Islet of Langerhans (tissue), 1 donor: ENCODE measurements at regions not wholly inside any gene's neighbourhood (a gene's known extent, or its start where the extent isn't known, plus 50 kb on each side); places are given as distances from the start of the nearest gene placed in this dataset.
"Not testable (repeated sequence)": the region's sequence is repeated elsewhere in the genome, so short reads cannot be mapped to it uniquely, and the experiment has no call there.

ENCODE experiments used
- FAIRE-seq: peaks from one replicate; lab custom pipeline; 2011; peaks lifted over from hg19 to GRCh38; lab: Jason Lieb, UNC

GRCh38 chr7:65749039-65749438 lies 123.8 kb upstream of the VKORC1L1 start:
- FAIRE-seq: no peak

DNA sequence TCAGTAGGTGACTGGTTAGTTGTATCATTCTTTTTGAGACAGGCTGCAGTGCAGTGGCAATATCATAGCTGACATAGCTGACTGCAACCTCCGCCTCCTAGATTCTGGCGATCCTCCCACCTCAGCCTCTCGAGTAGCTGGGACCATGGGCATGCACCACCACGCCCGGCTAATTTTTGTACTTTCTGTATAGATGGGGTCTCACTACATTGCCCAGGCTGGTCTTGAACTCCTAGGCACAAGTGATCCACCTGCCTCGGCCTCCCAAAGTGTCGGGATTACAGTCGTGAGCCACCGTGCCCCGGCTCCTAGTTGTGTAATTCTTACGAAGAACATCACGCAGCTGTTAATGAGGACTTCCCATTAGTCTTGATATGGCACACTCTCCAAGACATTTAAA lies 123.4 kb upstream of the VKORC1L1 start:
- no peak for FAIRE-seq

DNA sequence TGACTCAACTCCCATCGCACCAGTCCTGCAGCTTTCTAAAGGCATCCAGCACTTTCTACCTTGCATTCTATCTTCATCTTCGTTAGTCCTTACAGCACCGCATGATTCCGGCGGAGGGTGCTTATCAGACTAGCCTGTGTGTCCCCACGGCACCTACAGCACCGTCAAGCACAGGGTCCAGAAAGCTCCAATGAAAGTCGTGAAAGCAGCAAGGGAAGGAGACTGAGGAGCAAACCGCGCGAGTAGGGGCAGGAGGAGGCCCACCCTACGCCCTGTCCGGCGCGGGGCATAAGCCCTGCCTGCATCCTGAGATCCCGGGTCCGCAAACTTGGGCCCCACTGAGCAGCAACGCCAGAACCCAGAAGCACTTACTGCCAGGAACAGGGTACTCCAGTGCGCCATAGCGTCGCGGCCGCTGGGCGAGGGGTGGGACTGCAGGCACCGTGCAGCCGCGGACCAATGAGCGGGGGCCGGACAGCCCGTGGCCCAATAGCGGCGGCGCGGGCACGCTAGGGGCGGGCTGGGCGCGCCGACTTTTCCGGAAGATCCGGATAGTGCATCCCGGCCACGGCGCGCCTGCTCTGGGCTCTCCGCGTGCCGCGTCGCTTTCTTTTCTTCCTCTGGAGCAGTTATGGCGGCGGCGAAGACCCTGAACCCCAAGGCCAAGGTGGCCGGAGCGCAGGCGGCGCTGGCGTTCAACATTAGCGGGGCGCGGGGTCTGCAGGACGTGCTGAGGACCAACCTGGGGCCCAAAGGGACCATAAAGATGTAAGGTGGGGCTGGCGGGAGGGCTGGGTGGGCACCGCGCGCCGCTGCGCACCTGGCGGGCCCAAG lies 122.1 kb upstream of the VKORC1L1 start:
- no peak for FAIRE-seq

GRCh38 chr7:65754070-65754469 lies 118.8 kb upstream of the VKORC1L1 start:
- FAIRE-seq: not testable (repeated sequence)

GRCh38 chr7:65758991-65759390 lies 113.9 kb upstream of the VKORC1L1 start:
- not testable (repeated sequence) for FAIRE-seq

DNA sequence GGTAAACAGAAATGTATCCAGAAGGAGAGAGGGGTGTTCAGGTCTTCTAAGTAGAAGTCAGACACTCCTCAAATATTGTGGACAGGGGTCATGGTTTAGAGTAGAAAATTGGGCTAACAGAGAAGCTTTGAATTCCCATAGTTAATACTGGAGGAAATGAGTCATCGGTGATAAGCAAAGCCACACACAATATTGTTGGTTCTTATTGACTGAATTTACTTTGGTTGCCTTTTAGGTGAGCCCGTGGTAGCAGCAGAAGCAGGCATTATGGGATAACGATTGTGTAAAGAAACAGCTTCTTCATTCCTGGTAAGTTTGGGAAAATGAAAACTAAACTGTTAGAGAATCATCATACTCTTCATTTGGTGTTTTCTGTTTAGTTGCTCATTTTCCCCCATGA lies 110.2 kb upstream of the VKORC1L1 start:
- FAIRE-seq: not testable (repeated sequence)

DNA sequence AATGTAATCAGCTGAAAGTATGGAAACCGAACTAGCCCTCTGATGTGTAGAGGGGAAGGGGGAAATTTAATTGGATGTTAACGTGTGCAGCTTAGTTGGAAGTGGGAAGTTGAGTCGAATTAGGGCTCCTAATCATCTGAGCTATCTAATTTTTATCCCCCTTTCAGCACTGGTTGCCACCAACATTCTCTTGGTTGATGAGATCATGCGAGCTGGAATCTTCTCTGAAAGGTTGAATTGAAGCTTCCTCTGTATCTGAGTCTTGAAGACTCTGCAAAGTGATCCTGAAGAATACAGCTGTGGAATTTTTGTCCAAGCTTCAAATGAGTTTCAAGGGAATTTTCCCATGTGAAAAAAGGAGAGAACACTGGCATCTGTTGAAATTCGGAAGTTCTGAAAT lies 109.8 kb upstream of the VKORC1L1 start:
- not testable (repeated sequence) for FAIRE-seq

DNA sequence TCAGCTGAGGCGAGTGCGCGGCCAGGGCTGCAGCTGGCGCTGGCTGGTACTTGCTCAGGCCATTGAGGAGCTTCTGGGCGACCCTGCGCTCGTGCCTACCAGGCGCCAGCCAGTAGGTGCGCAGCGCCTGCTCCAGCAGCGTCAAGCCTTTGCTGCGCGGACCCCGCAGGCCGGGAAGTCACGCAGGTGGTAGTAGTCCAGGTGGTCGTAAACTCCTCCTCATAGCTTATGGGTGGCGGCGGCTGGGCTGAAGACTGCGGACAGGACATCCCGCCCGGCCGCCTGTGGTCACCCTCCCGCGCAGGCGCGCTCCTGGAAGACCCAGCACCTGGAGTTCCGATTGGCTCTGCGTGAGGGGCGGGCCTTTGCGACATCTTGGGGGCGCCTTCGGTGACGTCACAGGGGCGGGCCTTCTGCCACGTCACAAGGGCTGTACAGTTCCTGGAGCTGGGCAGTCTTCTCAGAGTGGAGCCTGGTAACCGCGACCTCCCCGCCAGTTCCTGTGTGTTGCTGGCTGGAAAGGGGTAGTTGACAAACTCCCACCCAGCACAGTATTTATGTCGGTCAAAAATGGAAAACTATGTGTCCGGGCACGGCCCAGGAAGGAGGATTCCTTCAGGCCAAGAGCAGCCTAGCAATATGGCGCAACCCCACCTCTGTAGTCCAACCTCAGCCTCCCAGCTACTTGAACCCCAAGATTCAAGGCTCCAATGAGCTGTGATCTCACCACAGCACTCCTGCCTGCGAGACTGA lies 102.2 kb upstream of the VKORC1L1 start:
- not testable (repeated sequence) for FAIRE-seq

- FAIRE-seq: not testable (repeated sequence)
Observed at GRCh38 chr7:65771226-65771569, 101.7 kb upstream of the VKORC1L1 start.

- not testable (repeated sequence) for FAIRE-seq
Observed at GRCh38 chr7:65776677-65777076, 96.2 kb upstream of the VKORC1L1 start.

- FAIRE-seq: not testable (repeated sequence)
Observed at GRCh38 chr7:65789943-65790342, 82.9 kb upstream of the VKORC1L1 start.

DNA sequence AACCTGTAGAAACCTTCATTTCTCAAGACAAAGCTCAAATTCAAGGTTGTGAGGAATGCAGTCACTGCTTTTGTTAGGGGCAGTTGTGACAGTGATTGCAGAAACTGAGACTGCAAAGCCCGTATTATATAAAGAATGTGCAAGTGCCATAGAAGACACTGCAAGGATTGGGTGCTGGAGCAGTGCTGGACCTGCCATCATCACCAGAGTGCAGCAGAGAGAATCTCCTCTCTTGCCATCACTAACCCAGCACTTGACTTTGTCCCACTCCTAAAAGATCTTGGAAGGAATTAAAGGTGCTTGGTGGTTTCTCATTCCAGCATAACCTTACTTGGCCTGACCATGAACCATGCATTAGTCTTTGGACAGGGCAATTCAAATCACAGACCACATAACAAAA lies 81.1 kb upstream of the VKORC1L1 start:
- FAIRE-seq: not testable (repeated sequence)

DNA sequence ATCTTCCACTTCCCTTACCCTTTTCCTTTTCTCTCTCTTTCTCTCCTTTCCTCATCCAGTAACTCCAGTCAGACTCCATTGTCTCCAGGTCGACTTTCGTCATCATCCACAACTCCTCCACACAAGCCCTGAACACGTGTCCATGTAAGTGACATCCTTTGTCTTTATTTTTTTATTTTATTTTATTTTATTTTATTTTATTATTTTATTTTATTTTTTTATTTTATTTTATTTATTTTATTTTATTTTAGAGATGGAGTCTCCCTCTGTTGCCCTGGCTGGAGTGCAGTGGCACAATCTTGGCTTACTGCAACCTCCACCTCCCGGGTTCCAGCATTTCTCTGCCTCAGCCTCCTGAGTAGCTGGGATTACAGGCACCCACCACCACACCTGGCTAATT lies 80.1 kb upstream of the VKORC1L1 start:
- FAIRE-seq: not testable (repeated sequence)

DNA sequence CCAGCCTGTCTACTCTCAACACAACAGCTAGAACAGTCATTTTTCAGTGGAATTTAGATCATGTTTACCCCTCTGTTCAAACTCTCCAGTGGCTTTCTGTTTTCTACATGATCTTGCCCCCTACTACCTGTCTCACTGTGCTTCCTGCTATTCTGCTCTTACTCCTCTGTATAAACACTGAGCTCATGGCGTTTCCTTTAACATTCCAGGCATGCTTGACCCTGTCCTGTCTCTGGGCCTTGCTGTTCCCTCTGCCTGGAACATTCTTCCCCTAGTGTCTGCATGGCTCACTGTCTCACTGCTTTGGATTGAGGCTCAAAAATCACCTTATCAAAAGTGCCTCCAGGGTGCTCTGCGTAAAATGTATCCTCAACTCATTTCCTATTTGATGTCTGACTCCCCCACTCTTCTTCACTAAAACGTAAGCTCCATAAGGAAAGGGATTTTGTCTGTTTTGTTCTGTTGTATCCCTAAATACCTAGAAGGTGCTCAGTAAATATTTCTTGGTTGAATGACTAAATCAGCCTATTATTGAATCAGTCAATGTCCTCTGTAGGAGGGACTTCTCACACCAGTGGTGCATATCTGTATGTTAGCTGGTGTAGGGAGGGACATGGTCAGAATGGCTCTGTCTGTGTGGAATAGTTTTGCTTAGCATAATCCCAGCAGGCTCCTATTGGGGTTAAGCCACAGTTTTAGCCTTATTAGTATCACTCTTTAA lies 78.0 kb upstream of the VKORC1L1 start:
- not testable (repeated sequence) for FAIRE-seq

GRCh38 chr7:65795392-65795716 lies 77.5 kb upstream of the VKORC1L1 start:
- not testable (repeated sequence) for FAIRE-seq

GRCh38 chr7:65796205-65796604 lies 76.7 kb upstream of the VKORC1L1 start:
- FAIRE-seq: no peak

- not testable (repeated sequence) for FAIRE-seq
Observed at GRCh38 chr7:65797086-65797485, 75.8 kb upstream of the VKORC1L1 start.

DNA sequence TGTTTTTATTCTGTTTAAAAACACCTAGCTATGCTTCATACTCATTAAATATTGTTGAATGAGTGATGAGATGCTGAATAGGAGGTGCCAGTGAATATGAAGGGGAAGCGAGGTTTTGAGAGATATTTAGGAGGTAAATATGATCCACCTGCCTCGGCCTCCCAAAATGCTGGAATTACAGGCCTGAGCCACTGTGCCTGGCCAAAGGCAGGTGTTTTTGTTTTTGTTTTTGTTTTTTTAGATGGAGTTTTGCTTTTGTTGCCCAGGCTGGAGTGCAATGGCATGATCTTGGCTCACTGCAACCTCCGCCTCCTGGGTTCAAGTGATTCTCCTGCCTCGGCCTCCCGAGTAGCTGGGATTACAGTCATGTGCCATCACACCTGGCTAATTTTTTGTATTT lies 75.3 kb upstream of the VKORC1L1 start:
- not testable (repeated sequence) for FAIRE-seq

- FAIRE-seq: no peak
Observed at GRCh38 chr7:65798111-65799075, 74.5 kb upstream of the VKORC1L1 start.

GRCh38 chr7:65800191-65800590 lies 72.7 kb upstream of the VKORC1L1 start:
- not testable (repeated sequence) for FAIRE-seq

GRCh38 chr7:65800890-65801341 lies 72.0 kb upstream of the VKORC1L1 start:
- no peak for FAIRE-seq

- FAIRE-seq: no peak
Observed at GRCh38 chr7:65804887-65805286, 68.0 kb upstream of the VKORC1L1 start.
